ENCODE measurements at regions not wholly inside any gene's neighbourhood (a gene's known extent, or its start where the extent isn't known, plus 50 kb on each side); places are given as distances from the start of the nearest gene placed in this dataset.

- no peak overlapping the region for H3K4me3 Mint-ChIP-seq (ENCODE audit: unreplicated experiment)
- no peak for TF ChIP-seq CTCF (IDR thresholded peaks at IDR 0.05; ENCODE audit: partially characterized antibody, unreplicated experiment)
- no peaks in the 10 kb centered on the region for H3K36me3 Mint-ChIP-seq (ENCODE audit: unreplicated experiment)
- H3K27ac Mint-ChIP-seq (ENCODE audit: unreplicated experiment): no peak overlapping the region
- DNase-seq: no peak
- no peaks in the 10 kb centered on the region for H3K4me1 Mint-ChIP-seq (ENCODE audit: low read depth, unreplicated experiment)
- H3K9me3 Mint-ChIP-seq (ENCODE audit: unreplicated experiment): no peaks in the 10 kb centered on the region
- no peaks in the 10 kb centered on the region for H3K27me3 Mint-ChIP-seq (ENCODE audit: unreplicated experiment)
Measured at GRCh38 chr13:89903115-89903514, 1444.4 kb upstream of the MIR17HG start.

DNA sequence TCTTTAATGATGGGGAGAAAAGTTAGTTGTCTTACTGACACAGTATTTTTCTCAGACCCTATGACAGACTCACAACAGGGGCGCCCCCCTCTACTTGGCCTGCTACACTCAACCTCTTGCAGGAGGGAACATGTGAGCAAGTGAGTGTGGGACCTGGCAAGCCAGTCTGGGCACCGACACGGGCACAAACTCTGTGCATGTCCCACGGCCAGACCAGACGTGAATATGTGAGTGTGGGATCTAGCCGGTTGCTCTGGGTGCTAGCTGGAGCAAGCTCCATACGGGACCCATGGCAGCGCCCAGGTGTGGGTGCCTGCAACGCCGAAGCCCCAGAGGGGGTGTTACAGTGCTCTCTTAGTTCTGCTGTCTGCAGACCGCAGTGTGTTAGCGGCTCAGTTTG is 1437.3 kb upstream of the MIR17HG start:
- no peak overlapping the region for H3K27ac Mint-ChIP-seq (ENCODE audit: unreplicated experiment)
- H3K4me3 Mint-ChIP-seq (ENCODE audit: unreplicated experiment): no peak overlapping the region
- no peaks in the 10 kb centered on the region for H3K9me3 Mint-ChIP-seq (ENCODE audit: unreplicated experiment)
- H3K4me1 Mint-ChIP-seq (ENCODE audit: low read depth, unreplicated experiment): no peaks in the 10 kb centered on the region
- H3K36me3 Mint-ChIP-seq (ENCODE audit: unreplicated experiment): no peaks in the 10 kb centered on the region
- H3K27me3 Mint-ChIP-seq (ENCODE audit: unreplicated experiment): no peaks in the 10 kb centered on the region
- no peak for DNase-seq
- no peak for TF ChIP-seq CTCF (IDR thresholded peaks at IDR 0.05; ENCODE audit: partially characterized antibody, unreplicated experiment)

- no peaks in the 10 kb centered on the region for H3K4me1 Mint-ChIP-seq (ENCODE audit: low read depth, unreplicated experiment)
- no peak overlapping the region for H3K4me3 Mint-ChIP-seq (ENCODE audit: unreplicated experiment)
- no peak overlapping the region for H3K27ac Mint-ChIP-seq (ENCODE audit: unreplicated experiment)
- DNase-seq: no peak
- H3K9me3 Mint-ChIP-seq (ENCODE audit: unreplicated experiment): no peaks in the 10 kb centered on the region
- no peak for TF ChIP-seq CTCF (IDR thresholded peaks at IDR 0.05; ENCODE audit: partially characterized antibody, unreplicated experiment)
- H3K36me3 Mint-ChIP-seq (ENCODE audit: unreplicated experiment): no peaks in the 10 kb centered on the region
- H3K27me3 Mint-ChIP-seq (ENCODE audit: unreplicated experiment): peaks cover 3% of the 10 kb centered on the region
Measured at GRCh38 chr13:89916551-89916950, 1430.9 kb upstream of the MIR17HG start.

DNA sequence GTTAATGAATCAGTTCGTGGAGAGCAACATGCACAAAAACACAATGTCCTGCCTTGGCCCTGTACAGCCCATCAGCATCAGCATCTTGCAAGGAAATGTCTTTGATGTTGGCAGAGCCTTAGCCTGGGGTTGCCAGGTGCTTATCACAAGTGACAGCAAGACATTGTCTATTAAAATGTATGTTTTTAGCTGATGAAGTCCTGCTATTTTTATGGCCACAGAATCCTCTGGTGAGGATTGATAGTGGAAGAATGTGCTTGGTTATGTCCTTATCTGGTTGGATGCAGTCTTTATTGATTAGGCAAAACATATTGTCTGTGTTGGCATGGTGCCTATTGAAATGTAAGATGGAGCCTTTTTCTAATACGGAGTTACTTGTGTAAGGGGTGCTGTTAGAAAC is 1427.0 kb upstream of the MIR17HG start:
- Mint-ChIP-seq H3K36me3 (ENCODE audit: unreplicated experiment) (no peaks in the 10 kb centered on the region), H3K27ac (ENCODE audit: unreplicated experiment) (no peak overlapping the region)

DNA sequence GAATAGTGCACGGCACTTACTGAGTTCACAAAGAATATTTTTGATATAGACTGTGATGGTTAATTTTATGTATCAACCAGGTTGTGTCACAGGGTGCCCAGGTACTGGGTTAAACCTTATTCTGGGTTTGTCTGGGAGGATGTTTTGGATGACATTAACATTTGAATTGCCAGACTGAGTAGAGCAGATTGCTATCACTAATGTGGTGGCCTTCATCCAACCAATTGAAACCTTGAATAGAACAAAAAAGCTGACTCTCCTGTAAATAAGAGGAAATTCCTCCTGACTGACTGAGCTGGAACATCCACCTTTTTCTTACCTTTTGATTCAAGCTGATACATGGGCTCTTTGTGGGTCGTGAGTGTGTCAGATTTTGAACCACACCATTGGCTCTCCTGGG is 1424.4 kb upstream of the MIR17HG start:
- Mint-ChIP-seq H3K27ac (ENCODE audit: unreplicated experiment) (no peak overlapping the region), H3K4me3 (ENCODE audit: unreplicated experiment) (no peak overlapping the region), H3K36me3 (ENCODE audit: unreplicated experiment) (no peaks in the 10 kb centered on the region), H3K9me3 (ENCODE audit: unreplicated experiment) (no peaks in the 10 kb centered on the region), H3K4me1 (ENCODE audit: low read depth, unreplicated experiment) (no peaks in the 10 kb centered on the region), H3K27me3 (ENCODE audit: unreplicated experiment) (peaks cover 1% of the 10 kb centered on the region)
- no peak for TF ChIP-seq CTCF (IDR thresholded peaks at IDR 0.05; ENCODE audit: partially characterized antibody, unreplicated experiment)
- no peak for DNase-seq

More for the DNA sequence above, 1427.0 kb upstream of the MIR17HG start:
- Mint-ChIP-seq H3K9me3 (ENCODE audit: unreplicated experiment) (no peaks in the 10 kb centered on the region), H3K4me1 (ENCODE audit: low read depth, unreplicated experiment) (no peaks in the 10 kb centered on the region), H3K27me3 (ENCODE audit: unreplicated experiment) (peaks cover 4% of the 10 kb centered on the region), H3K4me3 (ENCODE audit: unreplicated experiment) (no peak overlapping the region)
- no peak for TF ChIP-seq CTCF (IDR thresholded peaks at IDR 0.05; ENCODE audit: partially characterized antibody, unreplicated experiment)
- DNase-seq: no peak
